HEK293 (cell line): ENCODE measurements at regions not wholly inside any gene's neighbourhood (a gene's known extent, or its start where the extent isn't known, plus 50 kb on each side); places are given as distances from the start of the nearest gene placed in this dataset.

Experiments used
- CTCF ChIA-PET: fragments of 350-600 bp; formaldehyde crosslinking; extraction: SDS; loops from one replicate; lab custom pipeline; 2021; ENCODE audit warnings: antibody characterized with exemption; lab: Yijun Ruan, JAX
- POLR2A ChIA-PET: fragments of 300-600 bp; formaldehyde crosslinking; extraction: SDS; loops from one replicate; lab custom pipeline; 2020; ENCODE audit warnings: antibody characterized with exemption, inconsistent platforms; lab: Yijun Ruan, JAX
- H3K27ac ChIP-seq: fragments of 200-500 bp; sonication (Bioruptor generic); 2 replicates; pipeline ENCODE4 v1.5.1; 2014; ENCODE audit warnings: low read depth, low read length, control low read depth, inconsistent platforms; ENCODE audit errors: extremely low read depth
- H3K36me3 ChIP-seq, 2 experiments: fragments of 200-500 bp in 1 of 2; sonication (Bioruptor generic) in 1 of 2; 1 replicate in 1 of 2; 2 replicates in 1 of 2; pipeline ENCODE4 v1.5.1; 2014 to 2017; ENCODE audit warnings: inconsistent platforms in 2 of 2, low read length in 2 of 2; ENCODE audit not compliant: control insufficient read depth in 2 of 2, insufficient read depth in 1 of 2
- H3K4me1 ChIP-seq: fragments of 200-500 bp; sonication (Bioruptor generic); 2 replicates; pipeline ENCODE4 v1.5.1; 2014; ENCODE audit warnings: mild to moderate bottlenecking, low read length, inconsistent platforms; ENCODE audit not compliant: control insufficient read depth, insufficient read depth
- H3K4me3 ChIP-seq: 2 replicates; pipeline ENCODE4 v1.5.1; 2011; ENCODE audit warnings: low read depth, mild to moderate bottlenecking, control low read depth, low read length, moderate library complexity
- H3K9me3 ChIP-seq: fragments of 200-500 bp; sonication (Bioruptor generic); 2 replicates; pipeline ENCODE4 v1.5.1; 2014; ENCODE audit warnings: low read depth, low read length, inconsistent platforms; ENCODE audit not compliant: control insufficient read depth, insufficient read depth
- EGR2 ChIP-seq: fragments of 450-650 bp; formaldehyde crosslinking; IDR thresholded peaks from 2 replicates; pipeline ENCODE4 v1.5.1; 2016; ENCODE audit warnings: low read depth, missing biosample characterization, missing genetic modification characterization
- GLIS1 ChIP-seq: fragments of 450-650 bp; formaldehyde crosslinking; IDR thresholded peaks from 2 replicates; pipeline ENCODE4 v1.5.1; 2016; ENCODE audit warnings: missing biosample characterization, missing genetic modification characterization
- KLF1 ChIP-seq: fragments of 450-650 bp; formaldehyde crosslinking; IDR thresholded peaks from 2 replicates; pipeline ENCODE4 v1.5.1; 2016; ENCODE audit warnings: missing biosample characterization, missing genetic modification characterization
- KLF10 ChIP-seq: fragments of 450-650 bp; IDR thresholded peaks from 2 replicates; pipeline ENCODE4 v1.5.1; 2018; ENCODE audit warnings: missing biosample characterization, mild to moderate bottlenecking, missing genetic modification characterization
- KLF17 ChIP-seq: fragments of 450-650 bp; formaldehyde crosslinking; IDR thresholded peaks from 2 replicates; pipeline ENCODE4 v1.5.1; 2016; ENCODE audit warnings: missing biosample characterization, missing genetic modification characterization
- KLF7 ChIP-seq: fragments of 450-650 bp; formaldehyde crosslinking; IDR thresholded peaks from 2 replicates; pipeline ENCODE4 v1.5.1; 2016; ENCODE audit warnings: missing biosample characterization, missing genetic modification characterization, borderline replicate concordance
- REPIN1 ChIP-seq: fragments of 450-650 bp; formaldehyde crosslinking; IDR thresholded peaks from 2 replicates; pipeline ENCODE4 v1.5.1; 2017; ENCODE audit warnings: missing biosample characterization, missing genetic modification characterization, low read depth
- WT1 ChIP-seq: fragments of 450-650 bp; formaldehyde crosslinking; IDR thresholded peaks from 2 replicates; pipeline ENCODE4 v1.5.1; 2016; ENCODE audit warnings: missing biosample characterization, missing genetic modification characterization
- ZBTB1 ChIP-seq: fragments of 450-650 bp; formaldehyde crosslinking; IDR thresholded peaks from 2 replicates; pipeline ENCODE4 v1.5.1; 2016; ENCODE audit warnings: missing biosample characterization, missing genetic modification characterization
- ZFP69B ChIP-seq: fragments of 450-650 bp; formaldehyde crosslinking; IDR thresholded peaks from 2 replicates; pipeline ENCODE4 v1.5.1; 2016; ENCODE audit warnings: missing biosample characterization, missing genetic modification characterization
- ZIC2 ChIP-seq: fragments of 450-650 bp; formaldehyde crosslinking; IDR thresholded peaks from 2 replicates; pipeline ENCODE4 v1.5.1; 2016; ENCODE audit warnings: missing biosample characterization, missing genetic modification characterization
- ZNF341 ChIP-seq: fragments of 450-650 bp; formaldehyde crosslinking; IDR thresholded peaks from 2 replicates; pipeline ENCODE4; 2016; ENCODE audit warnings: low read depth, missing biosample characterization, missing genetic modification characterization
- ZNF366 ChIP-seq: fragments of 450-650 bp; formaldehyde crosslinking; conservative IDR thresholded peaks from 2 replicates; pipeline ENCODE4 v1.5.1; 2016; ENCODE audit warnings: missing biosample characterization, missing genetic modification characterization
- ZNF398 ChIP-seq: fragments of 450-650 bp; formaldehyde crosslinking; IDR thresholded peaks from 2 replicates; pipeline ENCODE4 v1.5.1; 2017; ENCODE audit warnings: missing biosample characterization, missing genetic modification characterization
- ZNF48 ChIP-seq: fragments of 450-650 bp; formaldehyde crosslinking; IDR thresholded peaks from 2 replicates; pipeline ENCODE4 v1.5.1; 2016; ENCODE audit warnings: missing biosample characterization, missing genetic modification characterization
- ZNF510 ChIP-seq: fragments of 450-650 bp; formaldehyde crosslinking; IDR thresholded peaks from 2 replicates; pipeline ENCODE4 v1.5.1; 2018; ENCODE audit warnings: mild to moderate bottlenecking, missing genetic modification characterization, missing biosample characterization; ENCODE audit not compliant: insufficient replicate concordance
- ZNF514 ChIP-seq: fragments of 450-650 bp; formaldehyde crosslinking; IDR thresholded peaks from 2 replicates; pipeline ENCODE4 v1.5.1; 2016; ENCODE audit warnings: missing biosample characterization, missing genetic modification characterization
- ZNF549 ChIP-seq: fragments of 450-650 bp; IDR thresholded peaks from 2 replicates; pipeline ENCODE4 v1.5.1; 2018; ENCODE audit warnings: missing biosample characterization, missing genetic modification characterization, mild to moderate bottlenecking, inconsistent platforms, moderate library complexity
- ZNF600 ChIP-seq: fragments of 450-650 bp; formaldehyde crosslinking; IDR thresholded peaks from 2 replicates; pipeline ENCODE4 v1.5.1; 2016; ENCODE audit warnings: missing biosample characterization, missing genetic modification characterization
- ZNF645 ChIP-seq: fragments of 450-650 bp; formaldehyde crosslinking; IDR thresholded peaks from 2 replicates; pipeline ENCODE4; 2016; ENCODE audit warnings: missing biosample characterization, missing genetic modification characterization
- ZNF677 ChIP-seq: fragments of 450-650 bp; IDR thresholded peaks from 2 replicates; pipeline ENCODE4 v1.5.0; 2018; ENCODE audit warnings: missing biosample characterization, mild to moderate bottlenecking, missing genetic modification characterization, moderate library complexity
- ZXDB ChIP-seq: fragments of 450-650 bp; formaldehyde crosslinking; IDR thresholded peaks from 2 replicates; pipeline ENCODE4 v1.5.1; 2016; ENCODE audit warnings: missing biosample characterization, missing genetic modification characterization

GRCh38 chr22:27499121-27499520 lies 302.4 kb downstream of the MN1 start:
- TF ChIP-seq KLF1 (tag by site-specific recombination), result peak; percentile 68
- no peak for TF ChIP-seq ZNF510 (tag by site-specific recombination)
- no peak for TF ChIP-seq WT1 (tag by site-specific recombination)
- no peak for TF ChIP-seq ZBTB1 (tag by site-specific recombination)
- no peak for TF ChIP-seq ZXDB
- TF ChIP-seq EGR2, result no peak
- TF ChIP-seq ZNF366 (tag by site-specific recombination), result no peak
- no peak for TF ChIP-seq ZNF514 (tag by site-specific recombination)
- peak; percentile 21; the same call in 1 of the 2 replicates for TF ChIP-seq ZNF341 (tag by site-specific recombination)
- no peak for TF ChIP-seq ZNF645 (tag by site-specific recombination)
- TF ChIP-seq KLF10, result no peak
- TF ChIP-seq ZNF677 (tag by site-specific recombination), result no peak
- no peak for TF ChIP-seq REPIN1
- no peak for TF ChIP-seq ZNF549 (tag by site-specific recombination)
- peak; percentile 80 for TF ChIP-seq GLIS1 (tag by site-specific recombination)
- no peak for TF ChIP-seq KLF7 (tag by site-specific recombination)
- TF ChIP-seq ZNF600 (tag by site-specific recombination), result no peak
- no peak for TF ChIP-seq KLF17 (tag by site-specific recombination)
- Histone ChIP-seq H3K4me1 (no peaks in the 10 kb centered on the region), H3K36me3 (no peaks in the 10 kb centered on the region), H3K27ac (no peak overlapping the region), H3K4me3 (no peak overlapping the region), H3K9me3 (no peaks in the 10 kb centered on the region)
- ChIA-PET POLR2A (no interaction called here), CTCF (interaction anchor here (0.6 kb wide), 1 partner anchor 102 kb away, joined by 6 read pairs; no protein-coding TSS in a partner anchor)

GRCh38 chr22:27501191-27501936 lies 300.2 kb downstream of the MN1 start:
- no peaks in the 10 kb centered on the region for H3K9me3 ChIP-seq
- no peak overlapping the region for H3K27ac ChIP-seq
- ChIA-PET POLR2A (no interaction called here), CTCF (interaction anchor here (0.5 to 1.3 kb wide), 2 partner anchors 20 to 320 kb away, joined by 3 read pairs; no protein-coding TSS in a partner anchor)
- TF ChIP-seq ZNF48 (tag by site-specific recombination) (no peak), ZIC2 (tag by site-specific recombination) (peak; percentile 34), GLIS1 (tag by site-specific recombination) (peak; percentile 75), ZNF398 (0 out of 2 replicates have a peak, but pooled peaks have one; percentile 33), ZFP69B (tag by site-specific recombination) (no peak)
- no peaks in the 10 kb centered on the region for H3K36me3 ChIP-seq
- no peak overlapping the region for H3K4me3 ChIP-seq
- H3K4me1 ChIP-seq, result no peaks in the 10 kb centered on the region
